Omental fat pad (tissue), 3 donors: ENCODE measurements at regions not wholly inside any gene's neighbourhood (a gene's known extent, or its start where the extent isn't known, plus 50 kb on each side); places are given as distances from the start of the nearest gene placed in this dataset.
"Not testable (repeated sequence)": the region's sequence is repeated elsewhere in the genome, so short reads cannot be mapped to it uniquely, and the experiment has no call there.

Source experiments
- ATAC-seq: fragments of 150-250 bp; one replicate; pipeline ENCODE4 v1.9.1; 2016; ENCODE audit warnings: mild to moderate bottlenecking, moderate library complexity; ENCODE audit not compliant: low FRiP score
- DNase-seq: peaks from one replicate; pipeline ENCODE4 v3.0.0-alpha.2; 2019; ENCODE audit warnings: low spot score
- CTCF ChIP-seq, 3 donors: fragments of 450-650 bp; IDR thresholded peaks; one replicate each; pipeline ENCODE4 v1.5.1; 2016 to 2017; ENCODE audit warnings: antibody characterized with exemption in 3 of 3, mild to moderate bottlenecking in 3 of 3, moderate library complexity in 2 of 3

GRCh38 chr14:38367922-38368321 is 112.0 kb upstream of the CLEC14A start:
- TF ChIP-seq CTCF (IDR thresholded peaks at IDR 0.05), result no peak
- no peak for ATAC-seq
- no peak for DNase-seq

DNA sequence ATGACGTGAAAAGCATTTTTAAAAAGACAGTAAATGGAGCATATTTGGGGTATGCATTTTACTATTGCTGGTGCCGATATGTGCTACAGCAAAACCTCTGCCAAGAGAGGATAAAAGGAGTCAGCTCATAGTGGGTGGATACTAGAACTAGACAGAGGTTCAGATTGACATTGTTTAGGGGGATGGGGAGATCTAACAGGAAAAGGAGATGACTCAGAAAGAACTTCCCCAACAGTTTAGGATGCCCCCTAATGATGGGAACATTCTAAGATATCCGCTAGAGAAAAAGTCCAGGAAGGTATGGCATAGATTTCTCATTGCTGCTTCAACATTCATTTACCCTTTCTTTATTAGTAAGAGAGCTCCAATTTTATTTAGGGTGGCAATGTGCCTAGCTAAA is 110.5 kb upstream of the CLEC14A start:
- no peak for TF ChIP-seq CTCF (IDR thresholded peaks at IDR 0.05)
- DNase-seq (no peak), ATAC-seq (no peak)

- DNase-seq (no peak), ATAC-seq (no peak)
- no peak for TF ChIP-seq CTCF (IDR thresholded peaks at IDR 0.05)
Measured at GRCh38 chr14:38363217-38363616, 107.3 kb upstream of the CLEC14A start.

DNA sequence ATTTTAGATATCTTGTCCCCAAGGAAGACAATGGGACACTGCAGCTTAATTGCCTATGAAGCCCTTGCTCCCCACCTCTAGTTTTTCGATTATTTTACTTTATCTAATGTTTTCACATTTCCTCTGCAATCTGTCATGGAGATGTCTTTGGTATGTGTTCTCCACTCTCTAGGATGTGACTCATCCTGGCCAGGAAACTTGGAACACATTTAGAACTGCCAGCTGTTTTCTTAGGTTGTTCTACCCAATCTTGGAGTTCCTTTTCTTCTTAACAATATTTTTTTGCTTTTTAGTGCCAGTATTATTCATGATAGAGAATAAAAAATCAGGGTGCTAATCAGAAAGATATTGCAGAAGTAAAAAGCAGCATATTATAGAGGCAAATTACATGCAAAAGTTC is 101.7 kb upstream of the CLEC14A start:
- TF ChIP-seq CTCF (IDR thresholded peaks at IDR 0.05), result no peak
- ATAC-seq, result no peak
- DNase-seq, result no peak

DNA sequence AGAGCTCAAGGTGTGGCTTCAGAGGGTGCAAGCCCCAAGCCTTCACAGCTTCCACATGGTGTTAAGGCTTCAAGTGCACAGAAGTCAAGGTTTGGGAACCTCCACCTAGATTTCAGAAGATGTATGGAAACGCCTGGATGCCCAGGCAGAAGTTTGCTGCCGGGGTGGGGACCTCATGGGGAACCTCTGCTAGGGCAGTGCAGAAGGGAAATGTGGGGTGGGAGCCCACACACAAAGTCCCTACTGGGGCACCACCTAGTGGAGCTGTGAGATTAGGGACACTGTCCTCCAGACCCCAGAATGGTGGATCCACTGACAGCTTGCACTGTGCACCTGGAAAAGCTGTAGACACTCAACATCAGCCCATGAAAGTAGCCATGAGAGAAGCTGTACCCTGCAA is 99.6 kb upstream of the CLEC14A start:
- ATAC-seq, DNase-seq: not testable (repeated sequence)

DNA sequence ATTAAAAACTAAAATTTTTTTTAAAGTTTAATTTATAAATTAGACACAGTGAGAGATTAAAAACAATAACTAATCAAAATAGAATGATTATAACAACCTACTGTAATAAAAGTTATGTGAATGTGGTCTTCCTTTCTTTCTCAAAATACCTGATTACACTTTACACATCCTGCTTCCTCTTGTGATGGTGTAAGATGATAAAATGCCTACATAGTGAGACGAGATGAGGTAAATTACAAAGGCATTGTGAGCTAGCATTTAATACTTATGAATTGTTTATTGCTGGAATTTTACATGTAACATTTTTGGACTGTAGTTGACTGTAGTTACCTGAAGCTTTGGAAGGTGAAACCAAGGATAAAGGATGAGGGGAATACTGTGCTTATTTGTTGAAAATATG is 94.2 kb upstream of the CLEC14A start:
- DNase-seq, result no peak
- TF ChIP-seq CTCF (IDR thresholded peaks at IDR 0.05), result no peak
- ATAC-seq, result no peak

- DNase-seq (no peak), ATAC-seq (no peak)
- no peak for TF ChIP-seq CTCF (IDR thresholded peaks at IDR 0.05)
Measured at GRCh38 chr14:38342803-38343202, 86.9 kb upstream of the CLEC14A start.

DNA sequence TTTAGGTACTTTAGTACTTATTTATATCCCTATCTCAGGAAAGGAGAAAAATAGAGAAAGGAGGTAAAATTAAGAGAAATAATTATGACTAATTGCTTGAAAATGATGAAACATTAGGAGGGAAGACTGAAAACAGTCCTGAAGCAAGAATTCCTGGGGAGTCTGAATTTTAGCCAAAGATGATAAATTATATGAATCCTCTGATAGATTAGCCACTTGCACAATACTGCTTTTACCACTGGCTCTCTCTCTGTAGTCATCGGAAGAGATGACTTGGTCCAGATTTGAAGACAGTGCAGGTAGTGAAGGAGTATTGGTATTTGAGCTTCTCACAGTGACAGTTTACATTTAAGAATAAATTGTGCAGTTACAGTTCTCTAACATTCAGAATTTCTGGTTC is 83.8 kb upstream of the CLEC14A start:
- DNase-seq, result no peak
- ATAC-seq, result peak; percentile 91
- no peak for TF ChIP-seq CTCF (IDR thresholded peaks at IDR 0.05)
